PC-9 (cell line): ENCODE measurements at regions not wholly inside any gene's neighbourhood (a gene's known extent, or its start where the extent isn't known, plus 50 kb on each side); places are given as distances from the start of the nearest gene placed in this dataset.

Experiments
- EZH2 ChIP-seq: fragments of 200-600 bp; sonication (generic); IDR thresholded peaks from 2 replicates; pipeline ENCODE4 v1.8.0; 2017; ENCODE audit warnings: antibody characterized with exemption, low read depth
- TF ChIP-seq, protein P1 (sequence below): fragments of 200-600 bp; sonication (generic); conservative IDR thresholded peaks from 2 replicates; pipeline ENCODE4 v1.6.1; 2017; ENCODE audit warnings: mixed run types, antibody characterized with exemption, mild to moderate bottlenecking, moderate library complexity

DNA sequence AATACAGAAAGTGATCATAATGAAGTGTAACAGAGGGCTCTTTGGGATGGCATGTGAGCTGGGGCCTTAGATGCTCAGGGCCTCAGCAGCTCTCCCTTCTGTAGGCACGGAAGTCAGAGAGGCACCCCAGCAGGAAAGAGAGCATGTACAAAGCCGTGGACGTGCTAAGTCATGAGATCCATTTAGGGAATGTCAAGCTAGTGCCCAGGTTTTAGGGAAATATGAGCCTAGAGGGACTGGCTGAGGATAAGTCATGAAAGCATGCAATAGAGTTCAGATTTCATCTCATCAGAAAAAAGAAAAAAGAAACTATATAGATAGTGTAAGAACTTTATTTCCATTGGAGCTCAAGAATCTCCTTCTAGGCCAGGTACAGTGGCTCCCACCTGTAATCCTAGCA, 379.5 kb upstream of the KLF4 start:
- TF ChIP-seq, protein P1, sequence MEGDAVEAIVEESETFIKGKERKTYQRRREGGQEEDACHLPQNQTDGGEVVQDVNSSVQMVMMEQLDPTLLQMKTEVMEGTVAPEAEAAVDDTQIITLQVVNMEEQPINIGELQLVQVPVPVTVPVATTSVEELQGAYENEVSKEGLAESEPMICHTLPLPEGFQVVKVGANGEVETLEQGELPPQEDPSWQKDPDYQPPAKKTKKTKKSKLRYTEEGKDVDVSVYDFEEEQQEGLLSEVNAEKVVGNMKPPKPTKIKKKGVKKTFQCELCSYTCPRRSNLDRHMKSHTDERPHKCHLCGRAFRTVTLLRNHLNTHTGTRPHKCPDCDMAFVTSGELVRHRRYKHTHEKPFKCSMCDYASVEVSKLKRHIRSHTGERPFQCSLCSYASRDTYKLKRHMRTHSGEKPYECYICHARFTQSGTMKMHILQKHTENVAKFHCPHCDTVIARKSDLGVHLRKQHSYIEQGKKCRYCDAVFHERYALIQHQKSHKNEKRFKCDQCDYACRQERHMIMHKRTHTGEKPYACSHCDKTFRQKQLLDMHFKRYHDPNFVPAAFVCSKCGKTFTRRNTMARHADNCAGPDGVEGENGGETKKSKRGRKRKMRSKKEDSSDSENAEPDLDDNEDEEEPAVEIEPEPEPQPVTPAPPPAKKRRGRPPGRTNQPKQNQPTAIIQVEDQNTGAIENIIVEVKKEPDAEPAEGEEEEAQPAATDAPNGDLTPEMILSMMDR, result no peak
- TF ChIP-seq EZH2, result no peak
